Loucy (cell line): ENCODE measurements at regions not wholly inside any gene's neighbourhood (a gene's known extent, or its start where the extent isn't known, plus 50 kb on each side); places are given as distances from the start of the nearest gene placed in this dataset.

Experiments used
- H2AFZ ChIP-seq: fragments of 200-600 bp; sonication (generic); 2 replicates; pipeline ENCODE4 v1.6.0; 2016; ENCODE audit warnings: antibody characterized with exemption, mild to moderate bottlenecking, low read length, moderate library complexity
- H3F3A ChIP-seq: fragments of 200-600 bp; 2 replicates; pipeline ENCODE4 v1.6.0; 2016; ENCODE audit warnings: antibody characterized with exemption, low read depth, mild to moderate bottlenecking
- H3K27me3 ChIP-seq: fragments of 200-600 bp; sonication (generic); 2 replicates; pipeline ENCODE4 v1.6.1; 2014; ENCODE audit warnings: low read length, mild to moderate bottlenecking; ENCODE audit not compliant: insufficient read depth, poor library complexity, severe bottlenecking
- H3K36me3 ChIP-seq: fragments of 200-600 bp; sonication (generic); 2 replicates; pipeline ENCODE4 v1.6.1; 2016; ENCODE audit warnings: low read length; ENCODE audit not compliant: insufficient read depth
- H3K4me1 ChIP-seq: fragments of 200-600 bp; sonication (generic); 2 replicates; pipeline ENCODE4 v1.5.1; 2014; ENCODE audit warnings: low read length, mild to moderate bottlenecking; ENCODE audit not compliant: insufficient read depth, poor library complexity, severe bottlenecking
- H3K4me2 ChIP-seq: fragments of 200-600 bp; sonication (generic); 2 replicates; pipeline ENCODE4 v1.6.0; 2014; ENCODE audit warnings: antibody characterized with exemption, low read length, low read depth, mild to moderate bottlenecking; ENCODE audit not compliant: poor library complexity, severe bottlenecking
- H3K4me3 ChIP-seq: fragments of 200-600 bp; sonication (generic); 2 replicates; pipeline ENCODE4 v1.5.1; 2014; ENCODE audit warnings: low read length, mild to moderate bottlenecking, mixed read lengths; ENCODE audit not compliant: poor library complexity, severe bottlenecking
- H3K79me2 ChIP-seq: fragments of 200-600 bp; sonication (generic); 2 replicates; pipeline ENCODE4 v1.6.1; 2014; ENCODE audit warnings: low read length; ENCODE audit not compliant: insufficient read depth
- H3K9ac ChIP-seq: fragments of 200-600 bp; sonication (generic); 2 replicates; pipeline ENCODE4 v1.6.0; 2014; ENCODE audit warnings: mild to moderate bottlenecking, low read depth, low read length, moderate library complexity; ENCODE audit not compliant: poor library complexity, severe bottlenecking
- H3K9me2 ChIP-seq: fragments of 200-600 bp; sonication (generic); replicated peaks from 2 replicates; pipeline ENCODE4 v1.6.1; 2016; ENCODE audit warnings: low read depth, low read length, mixed read lengths
- H3K9me3 ChIP-seq: fragments of 200-600 bp; sonication (generic); 2 replicates; pipeline ENCODE4 v1.6.1; 2014; ENCODE audit warnings: mild to moderate bottlenecking, antibody characterized with exemption, low read length, low read depth; ENCODE audit not compliant: insufficient read depth
- H4K20me1 ChIP-seq: fragments of 200-600 bp; sonication (generic); 2 replicates; pipeline ENCODE4 v1.6.0; 2014; ENCODE audit warnings: antibody characterized with exemption, low read length, mild to moderate bottlenecking; ENCODE audit not compliant: insufficient read depth, poor library complexity, severe bottlenecking
- EZH2phosphoT487 ChIP-seq: fragments of 200-600 bp; IDR thresholded peaks from 2 replicates; pipeline ENCODE4 v1.6.1; 2018; ENCODE audit warnings: antibody characterized with exemption, mild to moderate bottlenecking, moderate library complexity, borderline replicate concordance
- TF ChIP-seq, protein P1 (sequence below): fragments of 200-600 bp; sonication (generic); conservative IDR thresholded peaks from 2 replicates; pipeline ENCODE4 v1.5.1; 2014; ENCODE audit warnings: mild to moderate bottlenecking, antibody characterized with exemption, low read length

DNA sequence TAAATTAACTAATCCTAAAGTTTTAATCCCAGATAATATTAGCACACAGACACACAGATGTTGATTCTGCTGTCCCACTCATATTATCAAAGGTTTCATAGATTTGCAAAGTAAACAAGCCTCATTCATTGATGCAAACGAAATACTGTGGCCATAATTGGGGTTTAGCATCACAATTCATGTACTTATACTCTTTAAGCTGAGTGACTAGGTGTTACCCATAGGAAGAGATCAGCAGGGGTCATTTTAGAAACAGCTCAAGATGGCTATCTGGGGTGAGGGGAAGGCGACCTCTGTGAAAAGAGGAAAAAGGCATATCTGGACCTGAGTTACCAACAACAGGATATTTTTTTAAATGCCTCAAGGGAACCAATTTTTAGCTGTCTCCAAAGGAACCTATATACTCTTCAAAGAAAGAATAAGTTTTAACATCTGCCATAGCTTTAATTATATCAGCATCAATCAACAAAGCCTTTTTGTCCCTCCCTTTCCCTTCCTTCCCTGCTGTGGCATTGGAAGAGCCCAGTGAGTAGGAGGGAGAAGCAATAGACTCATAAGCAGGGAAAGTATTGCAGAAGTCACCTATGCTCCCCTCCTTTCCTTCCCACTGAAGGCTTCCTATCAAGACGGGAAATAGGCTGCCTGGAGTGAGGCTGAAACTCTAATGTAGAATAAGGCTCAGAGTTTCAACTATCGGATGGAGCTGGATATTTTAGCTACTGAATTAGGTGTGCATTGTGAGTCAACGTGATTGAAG lies 553.4 kb downstream of the ZIC1 start:
- no peaks in the 10 kb centered on the region for H3K9me2 ChIP-seq
- H3K4me2 ChIP-seq: no peak overlapping the region
- no peaks in the 10 kb centered on the region for H3K9me3 ChIP-seq
- H2AFZ ChIP-seq: no peak overlapping the region
- no peak overlapping the region for H3K4me3 ChIP-seq
- H3F3A ChIP-seq: no peaks in the 10 kb centered on the region
- no peaks in the 10 kb centered on the region for H3K79me2 ChIP-seq
- H3K36me3 ChIP-seq: no peaks in the 10 kb centered on the region
- H4K20me1 ChIP-seq: no peaks in the 10 kb centered on the region
- no peak for TF ChIP-seq EZH2phosphoT487
- TF ChIP-seq, protein P1, sequence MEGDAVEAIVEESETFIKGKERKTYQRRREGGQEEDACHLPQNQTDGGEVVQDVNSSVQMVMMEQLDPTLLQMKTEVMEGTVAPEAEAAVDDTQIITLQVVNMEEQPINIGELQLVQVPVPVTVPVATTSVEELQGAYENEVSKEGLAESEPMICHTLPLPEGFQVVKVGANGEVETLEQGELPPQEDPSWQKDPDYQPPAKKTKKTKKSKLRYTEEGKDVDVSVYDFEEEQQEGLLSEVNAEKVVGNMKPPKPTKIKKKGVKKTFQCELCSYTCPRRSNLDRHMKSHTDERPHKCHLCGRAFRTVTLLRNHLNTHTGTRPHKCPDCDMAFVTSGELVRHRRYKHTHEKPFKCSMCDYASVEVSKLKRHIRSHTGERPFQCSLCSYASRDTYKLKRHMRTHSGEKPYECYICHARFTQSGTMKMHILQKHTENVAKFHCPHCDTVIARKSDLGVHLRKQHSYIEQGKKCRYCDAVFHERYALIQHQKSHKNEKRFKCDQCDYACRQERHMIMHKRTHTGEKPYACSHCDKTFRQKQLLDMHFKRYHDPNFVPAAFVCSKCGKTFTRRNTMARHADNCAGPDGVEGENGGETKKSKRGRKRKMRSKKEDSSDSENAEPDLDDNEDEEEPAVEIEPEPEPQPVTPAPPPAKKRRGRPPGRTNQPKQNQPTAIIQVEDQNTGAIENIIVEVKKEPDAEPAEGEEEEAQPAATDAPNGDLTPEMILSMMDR: no peak
- H3K4me1 ChIP-seq: no peaks in the 10 kb centered on the region
- H3K27me3 ChIP-seq: no peaks in the 10 kb centered on the region
- H3K9ac ChIP-seq: no peak overlapping the region

DNA sequence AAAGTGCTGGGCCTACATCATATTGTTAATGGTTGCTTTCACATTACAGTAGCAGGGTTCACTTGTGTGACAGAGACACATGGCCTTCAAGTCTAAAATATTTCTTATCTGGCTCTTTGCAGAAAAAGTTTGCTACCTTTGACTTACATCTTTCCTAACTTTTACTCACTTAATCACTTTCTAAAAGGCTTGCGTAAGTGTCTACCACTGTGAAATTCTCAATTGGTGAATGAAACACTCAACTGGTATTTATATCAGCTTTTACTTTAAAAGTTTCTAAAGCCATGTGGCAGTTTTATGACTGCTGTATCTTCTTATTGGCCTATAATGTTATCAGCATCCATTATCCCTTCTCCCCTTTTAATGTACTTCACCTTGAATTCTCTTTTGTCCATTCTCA lies 554.5 kb downstream of the ZIC1 start:
- Histone ChIP-seq H3K4me2 (no peak overlapping the region), H3K36me3 (no peaks in the 10 kb centered on the region), H3K9me3 (no peaks in the 10 kb centered on the region), H3K4me3 (no peak overlapping the region), H2AFZ (no peak overlapping the region), H3K79me2 (no peaks in the 10 kb centered on the region), H3K27me3 (no peaks in the 10 kb centered on the region), H3K4me1 (no peaks in the 10 kb centered on the region), H3K9ac (no peak overlapping the region), H3K9me2 (no peaks in the 10 kb centered on the region), H4K20me1 (no peaks in the 10 kb centered on the region), H3F3A (no peaks in the 10 kb centered on the region)
- TF ChIP-seq EZH2phosphoT487: no peak
- TF ChIP-seq, protein P1: no peak

DNA sequence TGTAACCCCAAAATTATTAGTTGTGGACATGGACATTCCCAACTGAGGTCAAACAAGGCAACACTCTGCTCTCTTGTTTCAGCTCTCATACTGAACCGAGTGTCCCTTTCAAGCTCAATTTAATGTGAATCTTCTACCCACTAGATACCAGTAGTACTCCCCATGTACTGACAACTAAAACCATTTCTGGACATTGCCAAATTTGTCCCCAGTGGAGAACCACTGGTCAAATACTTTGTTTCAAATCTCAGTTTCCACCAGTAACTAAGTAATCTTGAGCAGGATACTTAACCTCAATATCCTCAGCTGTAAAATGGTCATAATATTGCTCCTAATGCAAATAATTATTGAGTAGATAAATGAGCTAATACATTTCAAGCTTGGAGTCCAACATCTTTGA lies 566.0 kb downstream of the ZIC1 start:
- Histone ChIP-seq H3K9me2 (no peaks in the 10 kb centered on the region), H2AFZ (no peak overlapping the region), H3K9me3 (no peaks in the 10 kb centered on the region), H3K4me1 (no peaks in the 10 kb centered on the region), H3K4me2 (no peak overlapping the region), H3K36me3 (no peaks in the 10 kb centered on the region), H3K4me3 (no peak overlapping the region), H3F3A (no peaks in the 10 kb centered on the region), H3K9ac (no peak overlapping the region), H3K79me2 (no peaks in the 10 kb centered on the region), H4K20me1 (no peaks in the 10 kb centered on the region), H3K27me3 (no peaks in the 10 kb centered on the region)
- TF ChIP-seq EZH2phosphoT487: no peak
- TF ChIP-seq, protein P1: no peak
